SK-N-SH treated with all-trans-retinoic acid at 6 μM for 48 hours (cell line): ENCODE measurements at regions not wholly inside any gene's neighbourhood (a gene's known extent, or its start where the extent isn't known, plus 50 kb on each side); places are given as distances from the start of the nearest gene placed in this dataset.

Experiments used
- ATAC-seq: fragments of 200-7000 bp; cut with Tn5 transposase; 3 replicates; pipeline ENCODE4 v1.9.1; 2020; ENCODE audit warnings: mild to moderate bottlenecking, moderate library complexity
- BACH2 ChIP-seq: fragments of 250-450 bp; sonication (Bioruptor Pico); IDR thresholded peaks from 2 replicates; pipeline ENCODE4 v1.9.0; 2021; ENCODE audit warnings: mild to moderate bottlenecking, borderline replicate concordance
- CSDC2 ChIP-seq: fragments of 250-450 bp; sonication (Bioruptor Pico); IDR thresholded peaks from 2 replicates; pipeline ENCODE4 v1.5.0; 2020; ENCODE audit warnings: mild to moderate bottlenecking, moderate library complexity
- ESRRG ChIP-seq: fragments of 250-450 bp; sonication (Bioruptor Pico); IDR thresholded peaks from 2 replicates; pipeline ENCODE4 v1.6.1; 2021; ENCODE audit warnings: mild to moderate bottlenecking
- GLIS3 ChIP-seq: fragments of 250-450 bp; sonication (Bioruptor Pico); IDR thresholded peaks from 2 replicates; pipeline ENCODE4 v1.5.0; 2020; ENCODE audit warnings: mild to moderate bottlenecking, moderate library complexity
- ISL1 ChIP-seq: fragments of 250-450 bp; sonication (Bioruptor Pico); IDR thresholded peaks from 2 replicates; pipeline ENCODE4 v2.1.2; 2022; ENCODE audit warnings: mild to moderate bottlenecking, moderate library complexity
- OSR1 ChIP-seq: fragments of 250-450 bp; sonication (Bioruptor Pico); IDR thresholded peaks from 2 replicates; pipeline ENCODE4 v1.8.0; 2022; ENCODE audit warnings: moderate library complexity, mild to moderate bottlenecking, inconsistent platforms
- RARB ChIP-seq: fragments of 250-450 bp; sonication (Bioruptor Pico); IDR thresholded peaks from 2 replicates; pipeline ENCODE4 v1.8.0; 2021; ENCODE audit warnings: mild to moderate bottlenecking, moderate library complexity
- SNAI2 ChIP-seq: fragments of 250-450 bp; sonication (Bioruptor Pico); IDR thresholded peaks from 2 replicates; pipeline ENCODE4 v1.5.0; 2020; ENCODE audit warnings: mild to moderate bottlenecking, moderate library complexity
- TCF4 ChIP-seq: fragments of 250-450 bp; sonication (Bioruptor Pico); IDR thresholded peaks from 2 replicates; pipeline ENCODE4 v1.8.0; 2021; ENCODE audit warnings: mild to moderate bottlenecking, moderate library complexity, borderline replicate concordance
- TOX ChIP-seq: fragments of 250-450 bp; sonication (Bioruptor Pico); IDR thresholded peaks from 2 replicates; pipeline ENCODE4 v1.8.0; 2021; ENCODE audit warnings: mild to moderate bottlenecking, moderate library complexity, borderline replicate concordance
- ZC3H10 ChIP-seq: fragments of 250-450 bp; sonication (Bioruptor Pico); IDR thresholded peaks from 2 replicates; pipeline ENCODE4 v1.5.1; 2021; ENCODE audit warnings: mild to moderate bottlenecking, moderate library complexity
- ZNF565 ChIP-seq: fragments of 450-650 bp; formaldehyde crosslinking; conservative IDR thresholded peaks from 2 replicates; pipeline ENCODE4 v1.5.0; 2020; ENCODE audit warnings: low read depth, mild to moderate bottlenecking, moderate library complexity
- ZNF8 ChIP-seq: fragments of 450-650 bp; formaldehyde crosslinking; IDR thresholded peaks from 2 replicates; pipeline ENCODE4 v1.5.0; 2020; ENCODE audit warnings: mild to moderate bottlenecking, moderate library complexity
- TF ChIP-seq, protein P1 (sequence below): fragments of 250-450 bp; sonication (Bioruptor Pico); IDR thresholded peaks from 2 replicates; pipeline ENCODE4 v1.5.1; 2020; ENCODE audit warnings: low read depth, mild to moderate bottlenecking, moderate library complexity
- TF ChIP-seq, protein P2 (sequence below): fragments of 250-450 bp; sonication (Bioruptor Pico); IDR thresholded peaks from 2 replicates; pipeline ENCODE4 v1.5.1; 2021; ENCODE audit warnings: mild to moderate bottlenecking, moderate library complexity
- TF ChIP-seq, protein P3 (sequence below): fragments of 250-450 bp; sonication (Bioruptor Pico); IDR thresholded peaks from 2 replicates; pipeline ENCODE4 v1.5.0; 2020; ENCODE audit warnings: mild to moderate bottlenecking, moderate library complexity
- TF ChIP-seq, protein P4 (sequence below): fragments of 250-450 bp; sonication (Bioruptor Pico); IDR thresholded peaks from 2 replicates; pipeline ENCODE4 v1.8.0; 2020; ENCODE audit warnings: mild to moderate bottlenecking, moderate library complexity, borderline replicate concordance

DNA sequence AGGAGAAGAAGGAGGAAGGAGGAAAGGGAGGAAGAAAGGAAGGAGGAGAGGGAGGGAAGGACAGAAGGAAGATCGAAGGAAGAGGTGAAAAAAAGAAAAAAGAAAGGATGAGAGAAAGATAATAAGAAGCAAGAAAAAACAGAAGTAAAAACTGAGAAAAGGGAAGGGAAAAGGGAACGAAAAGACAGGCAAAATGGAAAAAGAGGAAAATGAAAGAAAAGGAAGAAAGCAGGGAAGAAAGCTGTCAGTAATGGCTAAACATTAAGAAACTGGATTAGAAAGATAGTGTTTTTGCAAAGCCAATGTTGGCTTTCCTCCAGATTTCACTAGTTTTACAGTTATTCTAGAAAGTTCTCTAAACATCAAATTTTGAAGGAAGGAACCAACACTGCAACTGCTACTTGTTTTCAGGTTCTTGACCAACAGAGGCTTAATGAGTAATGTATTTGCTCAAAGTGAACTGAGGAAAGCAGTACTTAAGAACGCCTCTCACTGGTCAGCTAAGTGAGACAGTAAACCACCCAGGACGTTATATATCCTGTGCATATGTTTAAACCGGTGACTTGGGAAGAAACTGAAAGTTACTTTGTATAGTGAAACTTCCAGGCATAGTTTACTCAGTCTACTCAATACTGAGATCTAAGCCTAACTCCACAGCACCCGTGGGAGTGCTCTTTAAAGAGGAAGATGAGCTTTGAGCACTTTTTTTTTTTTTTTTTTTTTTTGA lies 286.2 kb upstream of the TRIB2 start:
- no peak; the same call in 2 of the 3 replicates for ATAC-seq
- TF ChIP-seq SNAI2 (CRISPR knock-in tag) (no peak), RARB (CRISPR knock-in tag) (no peak), ZC3H10 (no peak), BACH2 (no peak), TOX (CRISPR knock-in tag) (no peak), GLIS3 (no peak), ISL1 (CRISPR knock-in tag) (no peak)
- TF ChIP-seq, protein P1, sequence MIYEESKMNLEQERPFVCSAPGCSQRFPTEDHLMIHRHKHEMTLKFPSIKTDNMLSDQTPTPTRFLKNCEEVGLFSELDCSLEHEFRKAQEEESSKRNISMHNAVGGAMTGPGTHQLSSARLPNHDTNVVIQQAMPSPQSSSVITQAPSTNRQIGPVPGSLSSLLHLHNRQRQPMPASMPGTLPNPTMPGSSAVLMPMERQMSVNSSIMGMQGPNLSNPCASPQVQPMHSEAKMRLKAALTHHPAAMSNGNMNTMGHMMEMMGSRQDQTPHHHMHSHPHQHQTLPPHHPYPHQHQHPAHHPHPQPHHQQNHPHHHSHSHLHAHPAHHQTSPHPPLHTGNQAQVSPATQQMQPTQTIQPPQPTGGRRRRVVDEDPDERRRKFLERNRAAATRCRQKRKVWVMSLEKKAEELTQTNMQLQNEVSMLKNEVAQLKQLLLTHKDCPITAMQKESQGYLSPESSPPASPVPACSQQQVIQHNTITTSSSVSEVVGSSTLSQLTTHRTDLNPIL (CRISPR knock-in tag) = no peak
- TF ChIP-seq, protein P2, sequence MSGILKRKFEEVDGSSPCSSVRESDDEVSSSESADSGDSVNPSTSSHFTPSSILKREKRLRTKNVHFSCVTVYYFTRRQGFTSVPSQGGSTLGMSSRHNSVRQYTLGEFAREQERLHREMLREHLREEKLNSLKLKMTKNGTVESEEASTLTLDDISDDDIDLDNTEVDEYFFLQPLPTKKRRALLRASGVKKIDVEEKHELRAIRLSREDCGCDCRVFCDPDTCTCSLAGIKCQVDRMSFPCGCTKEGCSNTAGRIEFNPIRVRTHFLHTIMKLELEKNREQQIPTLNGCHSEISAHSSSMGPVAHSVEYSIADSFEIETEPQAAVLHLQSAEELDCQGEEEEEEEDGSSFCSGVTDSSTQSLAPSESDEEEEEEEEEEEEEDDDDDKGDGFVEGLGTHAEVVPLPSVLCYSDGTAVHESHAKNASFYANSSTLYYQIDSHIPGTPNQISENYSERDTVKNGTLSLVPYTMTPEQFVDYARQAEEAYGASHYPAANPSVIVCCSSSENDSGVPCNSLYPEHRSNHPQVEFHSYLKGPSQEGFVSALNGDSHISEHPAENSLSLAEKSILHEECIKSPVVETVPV (CRISPR knock-in tag) = no peak
- TF ChIP-seq, protein P3, sequence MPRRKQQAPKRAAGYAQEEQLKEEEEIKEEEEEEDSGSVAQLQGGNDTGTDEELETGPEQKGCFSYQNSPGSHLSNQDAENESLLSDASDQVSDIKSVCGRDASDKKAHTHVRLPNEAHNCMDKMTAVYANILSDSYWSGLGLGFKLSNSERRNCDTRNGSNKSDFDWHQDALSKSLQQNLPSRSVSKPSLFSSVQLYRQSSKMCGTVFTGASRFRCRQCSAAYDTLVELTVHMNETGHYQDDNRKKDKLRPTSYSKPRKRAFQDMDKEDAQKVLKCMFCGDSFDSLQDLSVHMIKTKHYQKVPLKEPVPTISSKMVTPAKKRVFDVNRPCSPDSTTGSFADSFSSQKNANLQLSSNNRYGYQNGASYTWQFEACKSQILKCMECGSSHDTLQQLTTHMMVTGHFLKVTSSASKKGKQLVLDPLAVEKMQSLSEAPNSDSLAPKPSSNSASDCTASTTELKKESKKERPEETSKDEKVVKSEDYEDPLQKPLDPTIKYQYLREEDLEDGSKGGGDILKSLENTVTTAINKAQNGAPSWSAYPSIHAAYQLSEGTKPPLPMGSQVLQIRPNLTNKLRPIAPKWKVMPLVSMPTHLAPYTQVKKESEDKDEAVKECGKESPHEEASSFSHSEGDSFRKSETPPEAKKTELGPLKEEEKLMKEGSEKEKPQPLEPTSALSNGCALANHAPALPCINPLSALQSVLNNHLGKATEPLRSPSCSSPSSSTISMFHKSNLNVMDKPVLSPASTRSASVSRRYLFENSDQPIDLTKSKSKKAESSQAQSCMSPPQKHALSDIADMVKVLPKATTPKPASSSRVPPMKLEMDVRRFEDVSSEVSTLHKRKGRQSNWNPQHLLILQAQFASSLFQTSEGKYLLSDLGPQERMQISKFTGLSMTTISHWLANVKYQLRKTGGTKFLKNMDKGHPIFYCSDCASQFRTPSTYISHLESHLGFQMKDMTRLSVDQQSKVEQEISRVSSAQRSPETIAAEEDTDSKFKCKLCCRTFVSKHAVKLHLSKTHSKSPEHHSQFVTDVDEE = no peak

DNA sequence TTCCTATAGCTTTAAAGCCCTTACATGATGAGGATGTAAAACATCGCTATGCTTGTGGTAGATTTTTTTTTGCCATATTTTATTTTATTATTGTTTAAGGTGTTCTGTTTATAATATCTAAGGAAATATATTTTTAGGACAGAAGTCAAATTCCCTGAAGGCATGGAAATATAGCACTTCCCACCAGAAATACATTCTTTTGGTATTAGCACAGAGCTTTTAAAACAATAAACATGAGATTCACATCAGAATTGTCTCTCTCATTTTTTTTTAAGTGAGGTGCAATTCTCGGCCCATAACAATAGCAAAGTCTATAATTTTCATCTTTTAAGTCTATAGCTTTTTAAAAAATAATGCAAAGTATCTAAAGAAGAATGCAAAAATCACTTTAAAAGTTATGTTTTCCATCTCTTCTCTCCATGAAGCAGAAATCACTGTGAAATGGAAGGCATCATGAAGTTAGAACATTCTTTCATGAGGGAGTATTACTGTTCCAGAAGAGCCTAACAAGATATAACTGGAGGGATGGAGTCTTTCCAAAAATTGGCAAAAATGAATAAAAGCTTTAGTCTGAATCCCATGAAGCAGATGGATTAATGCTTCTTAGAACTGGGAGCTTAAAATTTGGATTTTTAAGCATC lies 283.6 kb upstream of the TRIB2 start:
- TF ChIP-seq, protein P3 = no peak
- TF ChIP-seq TCF4 (CRISPR knock-in tag) = no peak
- TF ChIP-seq OSR1 (CRISPR knock-in tag) = no peak
- TF ChIP-seq CSDC2 (CRISPR knock-in tag) = no peak
- no peak for TF ChIP-seq ZNF8 (CRISPR knock-in tag)
- no peak for TF ChIP-seq ISL1 (CRISPR knock-in tag)
- TF ChIP-seq ZNF565 (CRISPR knock-in tag) = no peak
- TF ChIP-seq, all 23 proteins: peak for 0
- no peak for ATAC-seq

DNA sequence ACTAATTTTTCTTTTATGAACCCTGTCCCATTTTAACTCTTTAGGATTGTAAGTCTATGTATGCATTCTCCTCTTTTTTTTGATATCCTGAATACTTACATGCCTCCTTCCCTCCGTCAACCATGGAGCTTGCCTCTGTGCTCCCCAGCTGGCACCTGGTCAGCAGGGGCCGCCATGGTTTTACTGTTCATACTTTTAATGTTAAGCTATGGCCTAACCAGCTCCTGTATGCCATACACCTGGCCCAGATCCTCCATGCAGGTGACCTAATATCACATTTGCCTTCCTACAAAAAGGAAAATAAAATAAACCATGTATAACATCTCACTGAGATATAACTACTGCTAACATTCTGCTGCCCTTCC lies 283.1 kb upstream of the TRIB2 start:
- ATAC-seq = no peak
- TF ChIP-seq, protein P2 (CRISPR knock-in tag) = no peak
- TF ChIP-seq, protein P4, sequence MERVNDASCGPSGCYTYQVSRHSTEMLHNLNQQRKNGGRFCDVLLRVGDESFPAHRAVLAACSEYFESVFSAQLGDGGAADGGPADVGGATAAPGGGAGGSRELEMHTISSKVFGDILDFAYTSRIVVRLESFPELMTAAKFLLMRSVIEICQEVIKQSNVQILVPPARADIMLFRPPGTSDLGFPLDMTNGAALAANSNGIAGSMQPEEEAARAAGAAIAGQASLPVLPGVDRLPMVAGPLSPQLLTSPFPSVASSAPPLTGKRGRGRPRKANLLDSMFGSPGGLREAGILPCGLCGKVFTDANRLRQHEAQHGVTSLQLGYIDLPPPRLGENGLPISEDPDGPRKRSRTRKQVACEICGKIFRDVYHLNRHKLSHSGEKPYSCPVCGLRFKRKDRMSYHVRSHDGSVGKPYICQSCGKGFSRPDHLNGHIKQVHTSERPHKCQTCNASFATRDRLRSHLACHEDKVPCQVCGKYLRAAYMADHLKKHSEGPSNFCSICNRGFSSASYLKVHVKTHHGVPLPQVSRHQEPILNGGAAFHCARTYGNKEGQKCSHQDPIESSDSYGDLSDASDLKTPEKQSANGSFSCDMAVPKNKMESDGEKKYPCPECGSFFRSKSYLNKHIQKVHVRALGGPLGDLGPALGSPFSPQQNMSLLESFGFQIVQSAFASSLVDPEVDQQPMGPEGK = no peak
- TF ChIP-seq ESRRG (no peak), BACH2 (no peak), GLIS3 (no peak), ZNF565 (CRISPR knock-in tag) (no peak)
- TF ChIP-seq, protein P3 = no peak
